ENCODE measurements at regions not wholly inside any gene's neighbourhood (a gene's known extent, or its start where the extent isn't known, plus 50 kb on each side); places are given as distances from the start of the nearest gene placed in this dataset.

DNA sequence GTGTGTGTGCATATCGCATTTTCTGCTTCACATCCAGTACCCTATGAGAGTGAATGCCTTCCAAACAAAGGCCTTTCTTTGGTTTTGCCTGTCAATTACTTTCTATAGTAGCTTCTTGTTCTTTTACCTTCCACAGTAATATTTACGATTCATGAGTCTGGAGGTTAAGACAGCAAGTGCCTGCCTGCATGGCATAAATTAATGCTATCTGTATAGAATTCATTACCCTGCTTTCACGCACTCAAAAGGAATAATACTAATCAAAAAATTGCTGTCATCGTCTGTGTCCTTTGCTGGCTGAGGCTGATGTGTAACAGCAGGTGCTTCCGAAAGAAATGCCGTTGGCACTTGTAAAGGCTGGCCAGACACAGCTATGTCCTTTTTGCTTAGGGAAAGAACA is 1304.4 kb upstream of the CDH6 start:
- no peak overlapping the region for H3K27ac ChIP-seq (ENCODE audit: low read depth in 2 of 2, low read length in 1 of 2)
- POLR2A ChIA-PET: no interaction called here
- H3K4me2 ChIP-seq: no peak overlapping the region
- WGBS (ENCODE audit: low lambda C conversion rate): 21% methylated on average over 6 of the region's 6 CpGs
- CTCF ChIA-PET: no interaction called here
- H3K4me3 ChIP-seq (ENCODE audit: low read depth in 2 of 2, low read length in 1 of 2): no peak overlapping the region
- H3K36me3 ChIP-seq (replicated peaks in 1 of 2; ENCODE audit: control insufficient read depth in 1 of 2, insufficient read depth in 2 of 2, low read length in 1 of 2): no peaks in the 10 kb centered on the region
- no peaks in the 10 kb centered on the region for H3K4me1 ChIP-seq (ENCODE audit: control insufficient read depth in 1 of 2, insufficient read depth in 2 of 2, low read depth in 1 of 2, low read length in 1 of 2)
- H3K9me3 ChIP-seq: no peaks in the 10 kb centered on the region
- TF ChIP-seq ELF1 (IDR thresholded peaks at IDR 0.05) (no peak), FOSL2 (IDR thresholded peaks at IDR 0.05; ENCODE audit: borderline replicate concordance, low read depth) (no peak), GABPA (IDR thresholded peaks at IDR 0.05; ENCODE audit: low read depth) (no peak), FOXJ3 (CRISPR knock-in tag; IDR thresholded peaks at IDR 0.05) (no peak), JUND (IDR thresholded peaks at IDR 0.05) (no peak)
- TF ChIP-seq, protein P1, sequence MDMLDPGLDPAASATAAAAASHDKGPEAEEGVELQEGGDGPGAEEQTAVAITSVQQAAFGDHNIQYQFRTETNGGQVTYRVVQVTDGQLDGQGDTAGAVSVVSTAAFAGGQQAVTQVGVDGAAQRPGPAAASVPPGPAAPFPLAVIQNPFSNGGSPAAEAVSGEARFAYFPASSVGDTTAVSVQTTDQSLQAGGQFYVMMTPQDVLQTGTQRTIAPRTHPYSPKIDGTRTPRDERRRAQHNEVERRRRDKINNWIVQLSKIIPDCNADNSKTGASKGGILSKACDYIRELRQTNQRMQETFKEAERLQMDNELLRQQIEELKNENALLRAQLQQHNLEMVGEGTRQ (IDR thresholded peaks at IDR 0.05; ENCODE audit: borderline replicate concordance, low read depth, low read length): no peak
- TF ChIP-seq, protein P2, sequence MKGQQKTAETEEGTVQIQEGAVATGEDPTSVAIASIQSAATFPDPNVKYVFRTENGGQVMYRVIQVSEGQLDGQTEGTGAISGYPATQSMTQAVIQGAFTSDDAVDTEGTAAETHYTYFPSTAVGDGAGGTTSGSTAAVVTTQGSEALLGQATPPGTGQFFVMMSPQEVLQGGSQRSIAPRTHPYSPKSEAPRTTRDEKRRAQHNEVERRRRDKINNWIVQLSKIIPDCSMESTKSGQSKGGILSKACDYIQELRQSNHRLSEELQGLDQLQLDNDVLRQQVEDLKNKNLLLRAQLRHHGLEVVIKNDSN (IDR thresholded peaks at IDR 0.05; ENCODE audit: borderline replicate concordance, low read depth): no peak
- no peaks in the 10 kb centered on the region for H3K9me2 ChIP-seq
- H3K79me2 ChIP-seq (ENCODE audit: insufficient read depth): no peaks in the 10 kb centered on the region
- no peak overlapping the region for H3K9ac ChIP-seq
- H3K27me3 ChIP-seq (ENCODE audit: insufficient read depth): no peaks in the 10 kb centered on the region
- no peaks in the 10 kb centered on the region for H4K20me1 ChIP-seq (ENCODE audit: insufficient read depth)
- H3F3A ChIP-seq (replicated peaks; ENCODE audit: insufficient read depth): no peaks in the 10 kb centered on the region
- H2AFZ ChIP-seq (ENCODE audit: low read depth): no peak overlapping the region
- DNase-seq: no peak

DNA sequence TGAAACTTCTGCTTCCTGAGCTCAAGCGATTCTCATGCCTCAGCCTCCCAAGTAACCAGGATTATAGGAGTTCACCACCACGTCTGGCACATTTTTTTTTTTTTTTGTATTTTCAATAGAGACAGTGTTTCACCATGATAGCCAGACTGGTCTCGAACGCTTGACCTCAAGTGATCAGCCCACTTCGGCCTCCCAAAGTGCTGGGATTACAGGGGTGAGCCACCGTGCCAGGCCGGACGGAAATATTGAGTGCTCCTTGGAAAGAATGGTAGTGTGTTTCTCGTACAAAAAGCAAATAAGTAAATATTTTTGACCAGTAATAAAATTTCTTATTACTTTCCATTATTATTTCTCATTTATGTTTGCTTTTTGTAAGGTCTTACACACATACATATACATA is 1307.9 kb upstream of the CDH6 start:
- no peaks in the 10 kb centered on the region for H3K4me1 ChIP-seq (ENCODE audit: control insufficient read depth in 1 of 2, insufficient read depth in 2 of 2, low read depth in 1 of 2, low read length in 1 of 2)
- ChIA-PET POLR2A (no interaction called here), CTCF (no interaction called here)
- H2AFZ ChIP-seq (ENCODE audit: low read depth): no peak overlapping the region
- H3K4me3 ChIP-seq (ENCODE audit: low read depth in 2 of 2, low read length in 1 of 2): no peak overlapping the region
- no peak overlapping the region for H3K4me2 ChIP-seq
- no peaks in the 10 kb centered on the region for H3K27me3 ChIP-seq (ENCODE audit: insufficient read depth)
- no peaks in the 10 kb centered on the region for H3F3A ChIP-seq (replicated peaks; ENCODE audit: insufficient read depth)
- no peak overlapping the region for H3K27ac ChIP-seq (ENCODE audit: low read depth in 2 of 2, low read length in 1 of 2)
- no peaks in the 10 kb centered on the region for H3K9me3 ChIP-seq
- H3K36me3 ChIP-seq (replicated peaks in 1 of 2; ENCODE audit: control insufficient read depth in 1 of 2, insufficient read depth in 2 of 2, low read length in 1 of 2): no peaks in the 10 kb centered on the region
- H3K9ac ChIP-seq: no peak overlapping the region
- WGBS (ENCODE audit: low lambda C conversion rate): 19% methylated on average over 9 of the region's 9 CpGs
- TF ChIP-seq FOXM1 (IDR thresholded peaks at IDR 0.05; ENCODE audit: low read depth) (no peak), TEAD4 (IDR thresholded peaks at IDR 0.05; ENCODE audit: borderline replicate concordance, insufficient read depth) (no peak), GABPA (IDR thresholded peaks at IDR 0.05; ENCODE audit: low read depth) (no peak), NFIC (IDR thresholded peaks at IDR 0.05; ENCODE audit: borderline replicate concordance) (no peak), TAF1 (IDR thresholded peaks at IDR 0.05; ENCODE audit: borderline replicate concordance, low read depth, low read length) (no peak), RFX5 (IDR thresholded peaks at IDR 0.05; ENCODE audit: low read length) (no peak), TCF12 (IDR thresholded peaks at IDR 0.05) (no peak), NRF1 (IDR thresholded peaks at IDR 0.05; ENCODE audit: low read depth, low read length) (no peak), FOXJ3 (CRISPR knock-in tag; IDR thresholded peaks at IDR 0.05) (no peak)
- TF ChIP-seq, protein P1 (IDR thresholded peaks at IDR 0.05; ENCODE audit: borderline replicate concordance, low read depth, low read length): no peak
- TF ChIP-seq, protein P3, sequence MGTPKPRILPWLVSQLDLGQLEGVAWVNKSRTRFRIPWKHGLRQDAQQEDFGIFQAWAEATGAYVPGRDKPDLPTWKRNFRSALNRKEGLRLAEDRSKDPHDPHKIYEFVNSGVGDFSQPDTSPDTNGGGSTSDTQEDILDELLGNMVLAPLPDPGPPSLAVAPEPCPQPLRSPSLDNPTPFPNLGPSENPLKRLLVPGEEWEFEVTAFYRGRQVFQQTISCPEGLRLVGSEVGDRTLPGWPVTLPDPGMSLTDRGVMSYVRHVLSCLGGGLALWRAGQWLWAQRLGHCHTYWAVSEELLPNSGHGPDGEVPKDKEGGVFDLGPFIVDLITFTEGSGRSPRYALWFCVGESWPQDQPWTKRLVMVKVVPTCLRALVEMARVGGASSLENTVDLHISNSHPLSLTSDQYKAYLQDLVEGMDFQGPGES (IDR thresholded peaks at IDR 0.05; ENCODE audit: low read depth, low read length): no peak
- TF ChIP-seq, protein P2 (IDR thresholded peaks at IDR 0.05; ENCODE audit: borderline replicate concordance, low read depth): no peak
- no peaks in the 10 kb centered on the region for H3K79me2 ChIP-seq (ENCODE audit: insufficient read depth)
- no peaks in the 10 kb centered on the region for H3K9me2 ChIP-seq
- no peaks in the 10 kb centered on the region for H4K20me1 ChIP-seq (ENCODE audit: insufficient read depth)
- no peak for DNase-seq

All from SK-N-SH (cell line).